NCI-H2171 (cell line): ENCODE measurements at regions not wholly inside any gene's neighbourhood (a gene's known extent, or its start where the extent isn't known, plus 50 kb on each side); places are given as distances from the start of the nearest gene placed in this dataset.

ENCODE experiments used
- DNase-seq: peaks from one replicate; lab custom pipeline; 2025; lab: John Stamatoyannopoulos, UW

DNA sequence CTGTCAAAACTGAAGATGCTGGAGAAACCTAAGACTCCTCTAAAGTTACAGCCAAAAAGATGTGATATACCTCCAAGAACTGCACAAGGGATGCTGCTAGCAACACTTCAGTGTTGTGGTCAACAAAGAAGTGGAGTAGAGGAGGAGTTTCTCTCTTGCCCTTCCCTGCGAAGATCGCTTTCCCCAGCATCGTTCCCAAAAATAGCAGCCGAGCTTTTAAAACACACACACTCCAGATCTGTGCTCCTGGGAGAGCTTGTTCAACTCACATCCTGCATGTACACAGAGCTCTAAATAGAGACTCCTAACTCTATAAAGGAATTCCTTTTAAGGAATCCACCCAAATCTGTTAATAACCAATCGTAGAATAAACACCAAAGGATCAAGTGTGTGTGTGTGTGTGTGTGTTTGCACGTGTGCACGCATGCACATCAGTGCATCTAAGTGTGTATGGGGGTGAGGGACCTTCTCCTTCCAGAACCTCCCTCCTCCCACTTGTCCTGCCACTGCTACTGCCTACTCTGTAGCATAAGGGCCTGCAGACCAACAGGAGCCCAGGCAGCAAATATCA lies 58.5 kb downstream of the PSMG1 start:
- DNase-seq = no peak

DNA sequence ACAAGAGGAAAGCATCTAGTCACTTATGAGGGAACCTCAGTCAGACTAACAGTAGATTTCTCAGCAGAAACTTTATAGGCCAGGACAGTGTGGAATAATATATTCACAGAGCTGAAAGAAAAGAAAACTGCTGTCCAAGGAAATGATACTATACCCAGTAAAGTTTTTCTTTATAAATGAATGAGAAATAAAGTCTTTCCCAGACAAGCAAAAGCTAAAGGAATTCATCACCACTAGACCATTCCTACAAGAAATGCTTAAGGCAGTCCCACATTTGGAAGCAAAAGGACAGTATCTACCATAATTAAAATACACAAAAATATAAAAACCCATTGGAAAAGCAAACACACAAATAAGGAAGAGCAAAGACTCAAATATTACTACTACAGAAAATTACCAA lies 59.9 kb downstream of the PSMG1 start:
- no peak for DNase-seq

DNA sequence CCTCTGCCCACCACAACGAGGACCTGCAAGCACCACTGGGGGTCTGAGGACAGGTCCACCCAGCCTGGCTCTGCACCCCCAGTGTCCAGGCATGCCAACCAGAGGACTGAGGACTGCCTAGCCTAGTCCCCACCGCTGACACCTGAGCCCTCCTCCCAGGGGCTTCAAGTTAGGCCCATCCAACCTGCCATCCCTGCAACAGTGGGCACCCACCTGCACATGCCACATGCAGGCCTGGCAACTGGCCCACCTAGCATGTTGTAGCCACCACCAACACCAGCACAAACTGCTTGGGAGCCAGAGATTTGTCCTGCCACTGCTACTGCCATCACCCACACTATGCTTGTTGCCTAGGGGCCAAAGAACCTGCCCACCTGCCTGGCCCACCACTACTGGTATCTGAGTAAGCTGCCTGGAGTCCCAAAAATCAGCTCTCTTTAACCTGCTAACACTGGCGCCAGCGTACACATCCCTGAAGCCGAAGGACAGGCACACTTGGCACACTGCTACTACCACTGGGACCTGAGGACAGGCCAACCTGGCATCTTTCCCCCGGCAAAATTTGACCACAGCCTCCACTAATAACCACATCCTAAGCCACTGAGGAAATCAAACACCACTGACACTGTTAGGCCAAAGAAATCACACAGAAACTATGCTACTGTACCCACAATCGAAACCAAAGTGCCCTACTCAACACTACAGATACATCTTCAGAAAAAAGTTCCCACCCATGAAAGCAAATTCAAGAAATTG lies 61.5 kb downstream of the PSMG1 start:
- no peak for DNase-seq

DNA sequence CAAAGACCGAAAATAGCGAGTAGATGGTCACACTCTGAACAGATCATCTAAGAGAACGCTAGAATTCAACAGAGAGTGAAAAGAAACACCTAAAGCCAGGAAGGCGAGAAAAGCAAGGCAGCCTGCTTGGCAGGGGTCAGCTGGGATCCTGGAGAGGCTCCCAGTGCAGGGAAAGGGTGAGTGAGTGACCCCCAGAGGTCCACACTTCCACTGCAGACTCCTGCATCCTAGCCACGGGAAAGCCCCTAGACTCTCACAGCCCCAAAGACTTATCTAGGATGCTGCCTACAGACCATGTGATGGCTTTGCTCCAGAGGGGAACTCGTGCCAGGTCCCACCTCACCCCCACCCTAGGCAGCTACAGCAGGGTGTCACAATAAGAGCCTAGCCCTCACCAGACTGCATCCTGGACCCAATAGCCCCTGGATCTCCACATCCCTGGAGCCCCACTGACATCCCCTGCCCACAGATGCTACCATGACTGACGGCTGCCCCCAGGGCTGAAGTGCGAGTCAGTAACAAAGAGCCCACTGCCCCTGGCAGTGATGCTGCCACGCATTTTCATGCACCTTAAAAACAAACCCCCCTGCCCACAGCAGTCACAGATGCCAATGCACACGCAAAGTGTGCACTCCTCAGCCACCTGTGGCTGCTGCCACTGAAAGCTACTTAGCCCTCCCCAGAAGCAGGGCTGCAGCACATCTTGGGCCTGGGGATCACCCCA lies 62.2 kb downstream of the PSMG1 start:
- no peak for DNase-seq

DNA sequence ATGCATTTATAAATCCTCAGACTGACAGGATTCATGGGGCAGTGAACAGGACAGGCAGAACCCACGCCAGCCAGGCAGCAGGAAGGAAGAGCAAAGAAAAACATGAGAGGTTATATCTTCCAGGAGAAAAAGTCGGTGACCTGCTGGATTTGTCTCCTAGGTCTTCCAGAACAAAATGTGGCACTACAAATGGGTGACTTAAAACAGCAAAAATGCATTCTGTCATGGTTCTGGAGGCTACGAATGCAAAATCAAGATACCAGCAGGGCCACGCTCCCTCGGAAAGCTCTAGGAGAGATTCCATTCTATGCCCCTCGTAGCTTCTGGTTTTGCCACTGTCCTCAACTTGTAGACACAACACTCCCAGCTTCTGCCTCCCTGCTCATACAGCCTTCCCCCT lies 63.4 kb downstream of the PSMG1 start:
- no peak for DNase-seq

DNA sequence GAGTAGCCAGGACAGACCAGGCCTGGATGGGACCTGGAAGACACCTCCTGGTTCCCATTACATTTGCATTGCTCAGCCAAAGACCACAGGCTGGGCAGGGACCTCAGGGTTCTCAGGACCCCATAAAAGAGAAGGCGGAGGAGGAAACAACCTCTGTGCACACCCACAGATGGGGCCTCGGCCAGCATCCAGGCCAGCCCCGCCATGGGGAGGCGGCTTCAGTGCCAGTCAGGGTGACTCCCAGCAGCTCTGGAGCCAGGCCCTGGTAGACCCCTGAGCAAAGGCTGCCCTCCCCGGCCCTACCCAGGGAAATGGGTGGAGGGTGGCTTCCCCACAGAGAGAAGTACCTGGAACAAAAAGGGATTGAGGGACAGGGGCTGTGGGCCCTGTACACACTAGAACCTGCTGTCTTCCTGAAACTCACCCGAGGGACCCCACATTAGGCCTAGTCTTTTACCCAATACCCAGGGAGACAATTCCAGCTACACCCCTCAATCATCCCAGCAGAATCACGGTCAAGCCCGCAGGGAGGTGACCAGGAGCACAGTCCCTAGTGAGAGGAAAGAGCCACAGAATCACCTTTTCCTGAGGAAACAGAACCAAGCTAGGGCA lies 64.5 kb downstream of the PSMG1 start:
- DNase-seq = no peak

DNA sequence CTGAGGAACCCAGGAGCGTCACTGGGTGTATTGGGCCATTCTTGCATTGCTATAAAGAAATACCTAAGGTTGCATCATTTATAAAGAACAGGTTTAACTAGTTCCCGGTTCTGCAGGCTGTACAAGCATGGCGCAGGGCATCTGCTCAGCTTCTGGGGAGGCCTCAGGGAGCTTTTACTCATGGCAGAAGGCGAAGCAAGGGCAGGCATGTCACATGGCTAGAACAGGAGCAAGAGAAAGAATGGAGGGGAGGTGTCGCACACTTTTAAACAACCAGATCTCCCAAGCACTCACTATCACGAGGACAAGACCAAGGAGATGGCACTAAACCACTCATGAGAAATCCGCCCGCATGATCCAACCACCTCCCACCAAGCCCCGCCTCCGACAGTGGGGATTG lies 65.2 kb downstream of the PSMG1 start:
- no peak for DNase-seq

DNA sequence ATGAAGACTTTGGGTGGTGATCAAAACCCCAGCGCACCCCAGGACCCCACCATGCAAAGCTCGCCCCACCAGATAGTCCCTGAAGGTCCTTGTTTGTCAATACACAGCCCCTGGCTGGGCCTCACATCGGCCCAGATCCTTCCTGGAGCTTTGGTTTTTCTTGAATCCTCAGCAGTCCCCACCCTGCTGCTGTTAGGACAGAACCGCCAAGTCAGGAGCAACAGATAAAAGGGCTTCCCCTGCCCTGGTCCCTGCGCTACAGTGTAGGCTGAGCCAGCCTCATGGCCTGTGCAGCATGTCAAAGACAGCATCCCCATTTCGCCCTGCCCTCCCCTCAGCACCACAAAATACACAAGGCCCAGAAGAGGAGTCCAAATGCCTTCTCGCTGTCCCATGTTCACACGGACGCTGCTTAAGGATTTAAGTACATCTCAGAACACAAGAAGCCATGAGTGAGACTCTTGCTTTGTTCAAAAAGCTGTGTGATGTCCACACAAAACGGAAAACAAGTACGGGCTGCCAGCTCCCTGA lies 65.7 kb downstream of the PSMG1 start:
- DNase-seq = no peak

DNA sequence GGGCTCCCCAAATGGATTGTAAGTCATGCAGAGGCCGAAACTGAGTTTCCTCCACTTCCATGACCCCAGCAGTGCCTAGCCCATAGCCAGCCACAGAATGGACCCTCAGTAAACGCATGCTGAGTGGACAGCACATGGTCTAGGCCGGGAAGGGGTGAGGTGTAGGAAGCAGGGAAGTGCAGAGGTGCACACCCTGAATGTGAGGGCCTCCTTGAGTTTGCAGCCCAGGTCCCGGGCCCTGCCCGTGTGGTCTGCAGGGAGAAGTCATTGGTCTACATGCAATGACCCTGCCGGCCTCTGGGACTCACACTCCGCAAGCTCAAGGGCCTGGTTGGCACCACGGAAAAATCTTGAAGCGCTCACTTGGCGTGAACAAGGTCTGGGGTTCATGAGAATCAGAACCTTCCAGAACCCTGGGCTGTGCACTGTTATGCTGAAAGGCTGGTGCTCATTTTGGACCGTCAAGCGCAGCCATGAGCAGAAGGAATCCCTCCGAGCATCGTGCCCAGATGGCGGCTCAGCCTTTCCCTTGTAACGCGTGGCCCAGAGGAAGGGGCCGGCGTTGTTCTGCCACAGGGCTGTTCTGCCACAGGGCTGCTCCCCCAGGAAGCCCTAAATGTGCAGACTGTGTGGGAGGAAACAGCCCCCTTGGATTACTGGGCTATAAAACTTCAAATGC lies 66.4 kb downstream of the PSMG1 start:
- no peak for DNase-seq

DNA sequence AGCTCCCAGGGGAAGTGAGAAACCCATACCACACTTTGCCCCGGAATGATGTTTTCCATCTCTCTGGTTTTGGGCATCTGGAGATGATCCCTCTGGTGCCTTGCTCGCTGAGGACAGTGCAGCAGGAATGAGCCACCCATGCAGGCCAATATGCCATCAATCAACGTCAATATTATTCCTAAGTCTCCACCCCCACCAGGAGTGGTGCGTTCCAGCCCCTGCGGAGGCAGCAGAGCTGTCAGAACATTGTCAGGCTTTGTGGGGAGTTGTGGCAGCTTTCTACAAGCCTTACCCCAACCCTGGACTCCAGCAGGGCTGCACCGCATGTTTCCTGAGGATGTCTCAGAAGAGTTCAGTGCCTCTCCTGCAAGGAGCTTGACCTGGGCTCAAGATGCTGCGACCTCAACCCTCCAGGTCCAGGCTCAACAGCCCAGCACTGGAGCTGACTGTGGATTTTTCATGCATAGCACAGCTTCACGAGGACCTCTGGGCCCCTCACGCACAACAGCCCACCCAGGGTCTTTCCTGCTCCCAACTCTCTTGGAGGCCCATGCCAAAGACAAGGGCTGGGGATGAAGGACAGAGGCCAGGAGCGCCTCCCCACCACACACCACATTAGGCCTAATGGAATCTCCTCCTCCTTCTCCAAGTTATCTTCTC lies 67.5 kb downstream of the PSMG1 start:
- DNase-seq = no peak

DNA sequence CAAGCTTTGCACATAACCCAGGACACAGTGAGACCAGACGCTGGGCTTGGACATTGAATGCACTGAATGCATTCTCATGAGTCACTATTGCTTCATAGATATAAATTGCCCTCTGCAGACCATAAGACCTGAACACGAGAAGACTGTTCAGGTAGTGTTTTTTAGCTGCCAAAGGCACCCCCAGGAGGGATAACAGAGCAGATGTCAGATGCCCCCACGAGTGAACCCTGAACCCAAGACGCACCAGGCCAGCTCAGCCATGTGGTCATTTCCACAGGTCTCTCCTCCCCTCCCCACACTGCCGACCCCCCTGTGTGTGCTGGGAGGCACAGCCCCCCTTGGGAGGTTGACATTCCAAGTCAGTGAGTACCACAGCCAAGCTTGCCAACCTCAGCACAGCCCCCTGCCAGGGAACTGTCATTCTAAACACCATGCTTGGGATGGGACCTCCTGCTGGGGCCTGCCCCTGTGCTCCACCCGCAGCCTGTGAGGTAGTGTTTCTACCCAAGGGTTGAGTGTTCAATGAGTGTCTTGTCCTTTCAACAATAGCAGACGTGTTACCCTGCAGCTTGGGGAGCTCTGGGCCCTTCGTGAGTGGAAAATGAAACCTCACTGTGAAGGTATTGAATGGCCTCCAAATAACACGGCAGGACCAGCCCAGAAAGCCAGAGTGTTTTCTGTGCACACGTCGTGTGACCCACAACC lies 68.2 kb downstream of the PSMG1 start:
- DNase-seq = no peak

DNA sequence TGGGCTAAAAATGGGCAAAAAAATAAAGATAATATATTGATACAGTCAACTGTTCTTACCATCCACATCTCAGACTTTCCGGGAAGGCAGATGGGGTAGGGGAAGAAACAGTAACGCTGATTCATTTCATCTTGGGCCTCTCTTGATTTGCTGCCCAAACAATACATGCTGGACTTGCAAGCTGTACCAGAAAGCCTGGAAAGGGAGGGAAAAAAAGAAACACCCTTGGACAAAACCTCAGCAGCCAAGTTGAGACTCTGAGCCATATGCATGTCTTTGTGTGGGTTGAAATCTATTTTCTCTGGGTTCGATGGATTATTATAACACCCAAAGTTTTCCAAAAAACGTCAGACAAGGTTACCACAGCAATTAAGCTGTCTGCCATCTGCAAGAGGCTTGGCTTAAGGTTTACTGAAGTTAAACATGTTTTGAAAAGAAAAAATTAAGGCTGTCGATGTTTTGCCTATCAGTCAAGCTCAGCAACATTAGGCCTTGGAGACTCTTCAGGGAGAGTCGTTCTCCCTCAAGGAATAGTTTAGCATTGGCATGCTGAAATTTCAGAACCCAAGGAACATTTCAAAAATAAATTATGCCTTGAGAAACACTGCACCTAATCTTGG lies 71.2 kb downstream of the PSMG1 start:
- no peak for DNase-seq

DNA sequence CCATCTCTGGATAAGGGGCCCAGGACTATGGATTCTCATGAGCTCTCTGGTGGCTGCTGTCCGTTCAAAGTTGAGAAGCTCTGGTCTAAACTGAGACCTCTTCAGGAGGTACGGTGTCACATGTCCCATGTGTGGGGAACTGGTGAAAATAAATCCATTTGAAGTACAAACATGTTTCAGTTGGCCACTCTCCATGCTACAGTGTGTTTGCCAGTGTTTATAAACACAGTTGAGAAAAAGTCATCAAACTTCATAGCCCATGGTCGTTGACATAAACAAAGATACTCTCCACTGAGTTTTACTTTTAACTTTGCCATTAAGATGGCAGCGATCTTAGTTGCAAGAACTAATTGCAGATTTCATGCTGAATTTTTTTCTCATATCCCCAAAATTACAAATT lies 72.8 kb downstream of the PSMG1 start:
- DNase-seq = no peak

DNA sequence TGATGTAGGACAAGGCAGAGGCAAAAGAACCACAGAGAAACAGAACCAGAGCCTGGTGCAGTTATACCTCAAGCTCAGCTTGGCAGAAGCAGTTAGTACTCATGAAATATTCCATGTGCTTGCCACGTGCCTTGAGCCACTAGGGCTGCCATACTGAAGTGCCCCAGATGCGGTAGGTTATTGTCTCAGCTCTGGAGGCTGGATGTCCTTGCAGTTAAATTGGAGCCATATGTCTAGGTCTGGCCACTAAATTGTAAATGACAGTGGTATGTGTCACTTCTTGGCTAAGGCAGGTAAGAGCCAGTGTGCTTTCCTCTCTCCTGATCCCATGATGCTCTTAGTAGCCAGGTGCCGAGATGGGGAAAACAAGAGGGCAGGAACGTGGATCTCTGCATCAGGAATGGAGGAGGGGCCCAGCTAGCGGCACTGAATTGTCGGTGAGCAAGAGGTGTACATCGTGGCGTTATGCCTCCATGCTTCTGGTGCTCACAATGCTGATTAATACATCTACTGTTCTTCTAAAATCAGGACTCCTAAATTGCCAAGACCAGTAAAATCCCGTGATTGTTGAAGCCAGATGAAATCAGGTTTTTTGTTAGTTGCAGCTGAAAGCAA lies 73.5 kb downstream of the PSMG1 start:
- DNase-seq = no peak

DNA sequence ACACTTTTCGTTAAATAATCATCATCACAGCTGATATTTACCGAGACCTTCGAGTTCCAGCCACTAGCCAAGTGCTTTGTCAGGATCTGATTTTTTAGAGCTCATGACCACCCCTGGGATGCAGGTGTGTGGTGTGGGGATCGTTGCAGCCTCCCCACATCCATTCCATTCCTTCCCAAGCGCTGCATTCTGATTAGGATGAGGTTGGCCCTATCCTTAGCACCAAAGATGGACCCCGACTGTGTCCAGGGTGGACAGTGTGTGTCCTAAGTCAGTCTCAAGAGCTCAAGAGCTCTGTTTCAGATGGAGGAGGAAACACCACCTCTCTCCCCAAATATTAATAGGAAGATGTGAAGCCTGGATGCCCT lies 74.1 kb downstream of the PSMG1 start:
- no peak for DNase-seq

DNA sequence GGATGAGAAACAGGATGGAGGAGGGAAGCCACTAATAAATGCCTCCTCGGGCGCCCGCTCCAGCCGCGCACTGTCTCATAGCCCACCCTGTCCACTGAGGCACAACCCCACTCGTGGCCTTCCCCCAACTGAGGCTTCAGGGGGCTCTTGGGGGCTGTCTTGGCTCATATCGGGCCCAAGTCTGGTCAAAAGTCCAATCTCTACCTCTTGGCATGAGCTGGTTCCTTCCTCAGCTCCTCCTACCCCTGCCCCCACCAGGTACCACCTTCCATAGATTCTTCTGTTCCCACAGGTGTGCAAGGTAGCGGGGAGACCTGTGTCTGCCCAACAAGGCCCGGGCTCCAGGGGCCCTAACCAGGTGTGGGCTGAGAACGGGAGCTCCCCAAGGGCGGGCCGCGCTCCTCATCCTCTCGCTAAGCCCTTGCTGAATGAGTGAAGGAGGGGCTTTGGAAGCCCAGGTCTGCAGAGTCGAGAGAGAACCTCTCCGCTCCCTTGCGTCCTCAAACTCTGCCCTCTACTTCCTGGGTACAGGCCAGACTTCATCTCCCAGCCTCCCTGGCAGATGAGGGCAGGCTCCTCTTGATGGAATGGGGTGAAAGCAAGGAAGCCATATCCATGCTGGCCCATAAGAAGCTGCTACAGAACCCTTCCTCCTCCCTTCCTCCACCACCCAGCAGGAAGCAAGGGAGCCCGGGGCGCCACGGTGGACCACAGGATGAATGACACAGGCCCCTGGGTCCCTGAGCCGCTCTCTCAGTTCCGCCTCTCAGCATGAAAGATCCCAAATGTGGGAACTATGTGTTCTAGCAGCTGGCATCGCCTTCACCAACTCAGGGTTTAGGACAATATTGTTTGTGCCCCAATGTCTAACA lies 74.7 kb downstream of the PSMG1 start:
- no peak for DNase-seq

DNA sequence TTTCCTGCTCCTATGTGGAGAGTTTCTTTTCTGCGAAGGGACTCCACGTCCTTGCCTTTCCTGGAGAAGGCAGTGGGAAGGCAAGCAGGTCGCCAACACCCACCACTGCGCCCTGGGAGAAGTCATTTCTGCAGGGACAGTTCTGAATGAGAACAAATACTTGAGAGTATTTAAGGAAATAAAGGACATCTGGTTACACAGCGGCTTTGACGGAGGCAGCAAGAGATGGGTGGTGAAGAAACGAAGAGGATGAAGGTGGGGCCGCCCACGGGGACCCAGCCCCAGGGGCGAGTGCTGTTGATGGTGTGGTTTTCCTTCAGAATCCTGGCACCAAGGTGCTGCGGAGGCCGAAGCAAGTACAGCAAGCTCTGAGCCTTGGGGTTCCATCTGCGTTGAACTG lies 75.5 kb downstream of the PSMG1 start:
- no peak for DNase-seq

DNA sequence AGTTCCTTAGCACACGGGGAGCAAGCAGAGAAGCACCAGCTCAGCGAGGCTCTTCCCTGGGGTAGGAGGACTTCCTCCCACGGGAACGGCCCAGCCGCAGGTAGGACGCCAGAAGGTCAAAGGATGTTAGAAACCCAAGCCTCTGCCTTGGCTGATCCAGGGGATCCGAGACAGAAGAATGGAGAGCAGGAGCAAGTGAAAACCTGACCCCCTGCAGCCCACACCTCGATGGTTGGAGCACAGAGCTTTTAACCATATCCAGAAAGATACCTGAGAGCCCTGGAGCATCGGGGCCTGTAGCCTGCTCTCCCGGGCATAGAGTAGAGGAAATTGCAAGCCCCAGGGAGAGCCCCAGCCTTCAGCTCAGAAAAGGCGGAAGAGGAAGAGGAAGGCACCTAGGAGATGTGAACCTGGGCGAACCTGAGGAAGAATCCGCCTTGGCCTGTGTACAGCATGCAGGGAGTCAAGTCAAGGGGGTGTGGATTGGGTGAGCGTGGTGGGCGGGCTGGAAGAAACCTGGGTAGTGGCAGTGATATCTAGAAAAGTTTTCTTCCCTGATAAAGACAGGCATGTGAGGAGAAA lies 76.3 kb downstream of the PSMG1 start:
- no peak for DNase-seq

DNA sequence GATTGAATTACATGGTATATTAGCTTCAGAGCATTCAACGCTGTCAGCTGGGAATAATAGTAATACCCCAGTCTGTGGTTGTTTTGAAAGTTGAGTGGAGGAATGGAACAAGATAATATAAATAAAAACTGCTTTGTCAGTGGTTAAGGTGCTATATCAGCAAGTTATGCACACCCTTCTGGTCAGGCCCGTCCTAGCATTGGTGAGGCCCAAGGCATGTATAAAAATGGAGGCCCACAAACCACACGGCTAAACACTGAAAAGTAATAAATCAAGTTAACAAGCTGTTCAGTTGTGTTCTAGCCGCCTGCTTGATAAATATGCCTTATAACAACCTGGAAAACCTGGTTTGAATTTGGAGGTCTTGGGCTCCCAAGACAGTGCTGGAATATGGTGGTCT lies 77.4 kb downstream of the PSMG1 start:
- DNase-seq = no peak
